NB4 (cell line): ENCODE measurements at regions not wholly inside any gene's neighbourhood (a gene's known extent, or its start where the extent isn't known, plus 50 kb on each side); places are given as distances from the start of the nearest gene placed in this dataset.
A peak's percentile ranks its signal among the peaks of the same experiment; 100 is the strongest.

Experiments used
- CTCF ChIP-seq: IDR thresholded peaks from one replicate; pipeline ENCODE4 v1.5.1; 2012; ENCODE audit warnings: low read depth, low read length
- MAX ChIP-seq: IDR thresholded peaks from 2 replicates; pipeline ENCODE4 v1.6.1; 2011; ENCODE audit warnings: low read depth, low read length
- MYC ChIP-seq: IDR thresholded peaks from 2 replicates; pipeline ENCODE4 v1.6.1; 2011; ENCODE audit warnings: low read depth, low read length
- POLR2A ChIP-seq: IDR thresholded peaks from 2 replicates; pipeline ENCODE4 v1.6.1; 2011; ENCODE audit warnings: mild to moderate bottlenecking; ENCODE audit not compliant: insufficient read length; ENCODE audit errors: extremely low read depth

GRCh38 chr21:16195538-16195910 is 465.7 kb downstream of the USP25 start:
- TF ChIP-seq POLR2A (no peak), CTCF (no peak), MAX (peak; percentile 73), MYC (peak; percentile 19; the same call in 1 of the 2 replicates)
